ENCODE measurements at regions not wholly inside any gene's neighbourhood (a gene's known extent, or its start where the extent isn't known, plus 50 kb on each side); places are given as distances from the start of the nearest gene placed in this dataset.

DNA sequence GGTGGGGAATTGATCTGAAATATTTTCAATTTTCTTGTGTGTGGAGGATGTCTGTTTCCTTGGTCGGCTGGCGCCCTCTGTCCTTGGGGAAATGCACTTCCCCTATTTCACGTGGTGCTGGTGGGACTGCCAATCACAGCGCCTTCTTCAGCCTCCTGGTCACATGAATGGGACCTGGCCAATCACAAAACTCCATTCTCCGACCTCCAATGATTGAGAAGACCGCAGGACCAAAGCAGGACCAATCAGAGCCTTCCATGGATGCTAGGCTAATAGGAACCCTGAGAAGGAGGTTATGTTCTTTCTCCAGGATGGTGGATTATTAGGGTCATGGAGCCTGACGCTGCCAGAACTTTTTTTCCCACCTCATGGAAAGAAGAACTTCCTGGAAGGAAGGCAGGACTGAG is 188.7 kb downstream of the TTC8 start:
- TF ChIP-seq, protein P1, sequence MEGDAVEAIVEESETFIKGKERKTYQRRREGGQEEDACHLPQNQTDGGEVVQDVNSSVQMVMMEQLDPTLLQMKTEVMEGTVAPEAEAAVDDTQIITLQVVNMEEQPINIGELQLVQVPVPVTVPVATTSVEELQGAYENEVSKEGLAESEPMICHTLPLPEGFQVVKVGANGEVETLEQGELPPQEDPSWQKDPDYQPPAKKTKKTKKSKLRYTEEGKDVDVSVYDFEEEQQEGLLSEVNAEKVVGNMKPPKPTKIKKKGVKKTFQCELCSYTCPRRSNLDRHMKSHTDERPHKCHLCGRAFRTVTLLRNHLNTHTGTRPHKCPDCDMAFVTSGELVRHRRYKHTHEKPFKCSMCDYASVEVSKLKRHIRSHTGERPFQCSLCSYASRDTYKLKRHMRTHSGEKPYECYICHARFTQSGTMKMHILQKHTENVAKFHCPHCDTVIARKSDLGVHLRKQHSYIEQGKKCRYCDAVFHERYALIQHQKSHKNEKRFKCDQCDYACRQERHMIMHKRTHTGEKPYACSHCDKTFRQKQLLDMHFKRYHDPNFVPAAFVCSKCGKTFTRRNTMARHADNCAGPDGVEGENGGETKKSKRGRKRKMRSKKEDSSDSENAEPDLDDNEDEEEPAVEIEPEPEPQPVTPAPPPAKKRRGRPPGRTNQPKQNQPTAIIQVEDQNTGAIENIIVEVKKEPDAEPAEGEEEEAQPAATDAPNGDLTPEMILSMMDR (conservative IDR thresholded peaks at IDR 0.05; ENCODE audit: low read depth in 2 of 2): peak; percentile 68 to 87
- TF ChIP-seq EZH2phosphoT487 (IDR thresholded peaks at IDR 0.05; ENCODE audit: unreplicated experiment) (no peak), EZH2 (IDR thresholded peaks at IDR 0.05; ENCODE audit: low read depth, unreplicated experiment) (no peak), REST (IDR thresholded peaks at IDR 0.05; ENCODE audit: unreplicated experiment) (no peak), ETS1 (IDR thresholded peaks at IDR 0.05) (no peak), NANOG (IDR thresholded peaks at IDR 0.05; ENCODE audit: borderline replicate concordance) (no peak), POLR2AphosphoS5 (IDR thresholded peaks at IDR 0.05; ENCODE audit: low read depth) (no peak), JUNB (IDR thresholded peaks at IDR 0.05; ENCODE audit: unreplicated experiment) (no peak), CREB1 (CRISPR knock-in tag; IDR thresholded peaks at IDR 0.05; ENCODE audit: low read depth) (no peak), STAT1 (IDR thresholded peaks at IDR 0.05; ENCODE audit: unreplicated experiment) (no peak), ZNF331 (CRISPR knock-in tag; IDR thresholded peaks at IDR 0.05; ENCODE audit: low read depth) (no peak), ZNF462 (CRISPR knock-in tag; IDR thresholded peaks at IDR 0.05) (peak; percentile 48; the same call in 1 of the 2 replicates)

All from GM23338 (cell line).